Right lobe of liver (tissue), 4 donors: ENCODE measurements at regions not wholly inside any gene's neighbourhood (a gene's known extent, or its start where the extent isn't known, plus 50 kb on each side); places are given as distances from the start of the nearest gene placed in this dataset.

Experiments used
- CTCF ChIP-seq, 4 donors: fragments of 200-600 bp in 3 of 4; fragments of 450-650 bp in 1 of 4; IDR thresholded peaks; one replicate each; pipeline versions ENCODE4 v1.5.1 to v1.8.0; 2016 to 2022; ENCODE audit warnings: antibody characterized with exemption in 4 of 4, mild to moderate bottlenecking in 2 of 4
- POLR2A ChIP-seq: fragments of 450-650 bp; IDR thresholded peaks from one replicate; pipeline ENCODE4 v1.6.1; 2017; ENCODE audit warnings: antibody characterized with exemption, mild to moderate bottlenecking
- donor health status: DM: no; HTN: no; CAD: no.
- donor health status: DM: no; HTN: no; CAD: no.
- donor health status: DM: no; HTN: yes; CAD: no.

DNA sequence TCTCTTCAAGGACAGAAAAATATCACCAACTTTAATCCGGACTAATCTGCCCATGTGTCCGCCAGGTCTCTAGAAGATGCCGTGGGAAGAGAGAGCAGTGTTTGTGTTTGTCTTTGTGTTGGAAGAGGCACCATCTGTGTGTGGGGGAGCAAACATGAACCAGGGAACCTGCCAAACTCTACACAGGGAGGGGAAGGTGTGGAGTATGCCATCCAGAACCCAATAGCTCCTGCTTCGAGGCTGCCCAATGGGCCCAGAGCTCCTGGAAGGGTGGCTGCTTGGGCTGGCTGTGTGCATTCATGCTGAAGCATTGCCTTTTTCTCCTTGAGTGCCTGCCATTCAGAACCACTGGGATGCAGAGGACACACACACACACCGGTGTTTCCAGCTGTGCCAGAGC, 536.2 kb downstream of the MID1IP1 start:
- TF ChIP-seq CTCF (IDR thresholded peaks at IDR 0.05) (no peak), POLR2A (no peak)
